SK-N-SH treated with all-trans-retinoic acid at 6 μM for 48 hours (cell line): ENCODE measurements at regions not wholly inside any gene's neighbourhood (a gene's known extent, or its start where the extent isn't known, plus 50 kb on each side); places are given as distances from the start of the nearest gene placed in this dataset.

Experiments used
- ATAC-seq: fragments of 200-7000 bp; cut with Tn5 transposase; 3 replicates; pipeline ENCODE4 v1.9.1; 2020; ENCODE audit warnings: mild to moderate bottlenecking, moderate library complexity
- BACH2 ChIP-seq: fragments of 250-450 bp; sonication (Bioruptor Pico); IDR thresholded peaks from 2 replicates; pipeline ENCODE4 v1.9.0; 2021; ENCODE audit warnings: mild to moderate bottlenecking, borderline replicate concordance
- CSDC2 ChIP-seq: fragments of 250-450 bp; sonication (Bioruptor Pico); IDR thresholded peaks from 2 replicates; pipeline ENCODE4 v1.5.0; 2020; ENCODE audit warnings: mild to moderate bottlenecking, moderate library complexity
- GLIS3 ChIP-seq: fragments of 250-450 bp; sonication (Bioruptor Pico); IDR thresholded peaks from 2 replicates; pipeline ENCODE4 v1.5.0; 2020; ENCODE audit warnings: mild to moderate bottlenecking, moderate library complexity
- ISL1 ChIP-seq: fragments of 250-450 bp; sonication (Bioruptor Pico); IDR thresholded peaks from 2 replicates; pipeline ENCODE4 v2.1.2; 2022; ENCODE audit warnings: mild to moderate bottlenecking, moderate library complexity
- OSR1 ChIP-seq: fragments of 250-450 bp; sonication (Bioruptor Pico); IDR thresholded peaks from 2 replicates; pipeline ENCODE4 v1.8.0; 2022; ENCODE audit warnings: moderate library complexity, mild to moderate bottlenecking, inconsistent platforms
- PATZ1 ChIP-seq: fragments of 250-450 bp; sonication (Bioruptor Pico); IDR thresholded peaks from 2 replicates; pipeline ENCODE4 v1.8.0; 2020; ENCODE audit warnings: mild to moderate bottlenecking, moderate library complexity, borderline replicate concordance
- PPARA ChIP-seq: fragments of 250-450 bp; sonication (Bioruptor Pico); IDR thresholded peaks from 2 replicates; pipeline ENCODE4 v1.5.0; 2020; ENCODE audit warnings: mild to moderate bottlenecking, borderline replicate concordance
- TCF4 ChIP-seq: fragments of 250-450 bp; sonication (Bioruptor Pico); IDR thresholded peaks from 2 replicates; pipeline ENCODE4 v1.8.0; 2021; ENCODE audit warnings: mild to moderate bottlenecking, moderate library complexity, borderline replicate concordance
- TOX ChIP-seq: fragments of 250-450 bp; sonication (Bioruptor Pico); IDR thresholded peaks from 2 replicates; pipeline ENCODE4 v1.8.0; 2021; ENCODE audit warnings: mild to moderate bottlenecking, moderate library complexity, borderline replicate concordance
- ZC3H10 ChIP-seq: fragments of 250-450 bp; sonication (Bioruptor Pico); IDR thresholded peaks from 2 replicates; pipeline ENCODE4 v1.5.1; 2021; ENCODE audit warnings: mild to moderate bottlenecking, moderate library complexity
- ZFP3 ChIP-seq: fragments of 250-450 bp; sonication (Bioruptor Pico); IDR thresholded peaks from 2 replicates; pipeline ENCODE4 v1.5.0; 2020; ENCODE audit warnings: mild to moderate bottlenecking, moderate library complexity
- ZFP30 ChIP-seq: fragments of 450-650 bp; formaldehyde crosslinking; IDR thresholded peaks from 2 replicates; pipeline ENCODE4 v1.5.0; 2022; ENCODE audit warnings: mild to moderate bottlenecking, moderate library complexity
- ZNF565 ChIP-seq: fragments of 450-650 bp; formaldehyde crosslinking; conservative IDR thresholded peaks from 2 replicates; pipeline ENCODE4 v1.5.0; 2020; ENCODE audit warnings: low read depth, mild to moderate bottlenecking, moderate library complexity
- ZNF70 ChIP-seq: fragments of 450-650 bp; formaldehyde crosslinking; IDR thresholded peaks from 2 replicates; pipeline ENCODE4 v1.5.0; 2020; ENCODE audit warnings: mild to moderate bottlenecking, moderate library complexity
- ZNF8 ChIP-seq: fragments of 450-650 bp; formaldehyde crosslinking; IDR thresholded peaks from 2 replicates; pipeline ENCODE4 v1.5.0; 2020; ENCODE audit warnings: mild to moderate bottlenecking, moderate library complexity
- TF ChIP-seq, protein P1 (sequence below): fragments of 250-450 bp; sonication (Bioruptor Pico); IDR thresholded peaks from 2 replicates; pipeline ENCODE4 v1.5.0; 2020; ENCODE audit warnings: mild to moderate bottlenecking, moderate library complexity
- TF ChIP-seq, protein P2 (sequence below): fragments of 250-450 bp; sonication (Bioruptor Pico); IDR thresholded peaks from 2 replicates; pipeline ENCODE4 v1.8.0; 2021; ENCODE audit warnings: low read depth, mild to moderate bottlenecking, moderate library complexity, borderline replicate concordance
- TF ChIP-seq, protein P3 (sequence below): fragments of 250-450 bp; sonication (Bioruptor Pico); IDR thresholded peaks from 2 replicates; pipeline ENCODE4 v1.5.1; 2020; ENCODE audit warnings: low read depth, mild to moderate bottlenecking, moderate library complexity

DNA sequence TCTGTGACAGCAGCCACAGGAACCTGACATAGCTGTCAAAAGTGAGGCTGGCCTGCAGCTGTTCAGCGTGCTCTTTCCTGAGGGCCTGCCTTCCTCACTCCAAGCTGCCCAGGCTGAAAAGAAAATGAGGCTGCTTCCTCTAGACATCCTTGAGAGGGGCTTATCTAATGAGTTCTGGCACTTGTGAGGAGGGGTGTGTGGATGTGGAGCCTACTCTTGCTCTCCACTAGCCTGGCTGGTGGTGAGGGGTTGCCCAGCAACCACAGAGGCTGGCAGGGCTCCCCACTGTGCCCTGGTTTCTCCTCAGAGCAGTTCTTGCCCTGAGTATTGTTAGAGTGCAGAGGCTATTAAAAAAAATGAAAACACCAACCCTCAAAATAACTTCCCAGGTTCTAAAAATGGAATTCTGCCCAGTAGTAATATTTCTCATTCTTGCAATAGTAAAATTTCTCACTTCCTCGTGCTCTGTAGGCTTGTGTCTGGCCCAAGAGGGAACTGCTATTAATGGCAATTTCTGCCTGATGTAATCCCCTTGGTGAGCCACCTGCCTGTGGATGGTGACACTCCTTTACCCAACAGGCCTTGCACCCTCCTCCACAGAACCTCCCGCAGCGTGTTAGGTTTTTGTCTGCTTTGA is 52.6 kb upstream of the EPS8L3 start (continued):
- TF ChIP-seq, protein P1, sequence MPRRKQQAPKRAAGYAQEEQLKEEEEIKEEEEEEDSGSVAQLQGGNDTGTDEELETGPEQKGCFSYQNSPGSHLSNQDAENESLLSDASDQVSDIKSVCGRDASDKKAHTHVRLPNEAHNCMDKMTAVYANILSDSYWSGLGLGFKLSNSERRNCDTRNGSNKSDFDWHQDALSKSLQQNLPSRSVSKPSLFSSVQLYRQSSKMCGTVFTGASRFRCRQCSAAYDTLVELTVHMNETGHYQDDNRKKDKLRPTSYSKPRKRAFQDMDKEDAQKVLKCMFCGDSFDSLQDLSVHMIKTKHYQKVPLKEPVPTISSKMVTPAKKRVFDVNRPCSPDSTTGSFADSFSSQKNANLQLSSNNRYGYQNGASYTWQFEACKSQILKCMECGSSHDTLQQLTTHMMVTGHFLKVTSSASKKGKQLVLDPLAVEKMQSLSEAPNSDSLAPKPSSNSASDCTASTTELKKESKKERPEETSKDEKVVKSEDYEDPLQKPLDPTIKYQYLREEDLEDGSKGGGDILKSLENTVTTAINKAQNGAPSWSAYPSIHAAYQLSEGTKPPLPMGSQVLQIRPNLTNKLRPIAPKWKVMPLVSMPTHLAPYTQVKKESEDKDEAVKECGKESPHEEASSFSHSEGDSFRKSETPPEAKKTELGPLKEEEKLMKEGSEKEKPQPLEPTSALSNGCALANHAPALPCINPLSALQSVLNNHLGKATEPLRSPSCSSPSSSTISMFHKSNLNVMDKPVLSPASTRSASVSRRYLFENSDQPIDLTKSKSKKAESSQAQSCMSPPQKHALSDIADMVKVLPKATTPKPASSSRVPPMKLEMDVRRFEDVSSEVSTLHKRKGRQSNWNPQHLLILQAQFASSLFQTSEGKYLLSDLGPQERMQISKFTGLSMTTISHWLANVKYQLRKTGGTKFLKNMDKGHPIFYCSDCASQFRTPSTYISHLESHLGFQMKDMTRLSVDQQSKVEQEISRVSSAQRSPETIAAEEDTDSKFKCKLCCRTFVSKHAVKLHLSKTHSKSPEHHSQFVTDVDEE (CRISPR knock-in tag): no peak
- TF ChIP-seq ZFP30 (CRISPR knock-in tag): no peak
- TF ChIP-seq TOX (CRISPR knock-in tag): no peak
- no peak for TF ChIP-seq GLIS3 (CRISPR knock-in tag)
- TF ChIP-seq ZNF70: no peak
- no peak for TF ChIP-seq CSDC2 (CRISPR knock-in tag)
- no peak for TF ChIP-seq ZNF565 (CRISPR knock-in tag)

GRCh38 chr1:109815809-109816174 is 52.1 kb upstream of the EPS8L3 start:
- ATAC-seq: no peak
- no peak for TF ChIP-seq BACH2 (CRISPR knock-in tag)
- TF ChIP-seq TOX (CRISPR knock-in tag): no peak
- TF ChIP-seq, protein P1 (CRISPR knock-in tag): no peak
- no peak for TF ChIP-seq ZNF8 (CRISPR knock-in tag)
- TF ChIP-seq, protein P2, sequence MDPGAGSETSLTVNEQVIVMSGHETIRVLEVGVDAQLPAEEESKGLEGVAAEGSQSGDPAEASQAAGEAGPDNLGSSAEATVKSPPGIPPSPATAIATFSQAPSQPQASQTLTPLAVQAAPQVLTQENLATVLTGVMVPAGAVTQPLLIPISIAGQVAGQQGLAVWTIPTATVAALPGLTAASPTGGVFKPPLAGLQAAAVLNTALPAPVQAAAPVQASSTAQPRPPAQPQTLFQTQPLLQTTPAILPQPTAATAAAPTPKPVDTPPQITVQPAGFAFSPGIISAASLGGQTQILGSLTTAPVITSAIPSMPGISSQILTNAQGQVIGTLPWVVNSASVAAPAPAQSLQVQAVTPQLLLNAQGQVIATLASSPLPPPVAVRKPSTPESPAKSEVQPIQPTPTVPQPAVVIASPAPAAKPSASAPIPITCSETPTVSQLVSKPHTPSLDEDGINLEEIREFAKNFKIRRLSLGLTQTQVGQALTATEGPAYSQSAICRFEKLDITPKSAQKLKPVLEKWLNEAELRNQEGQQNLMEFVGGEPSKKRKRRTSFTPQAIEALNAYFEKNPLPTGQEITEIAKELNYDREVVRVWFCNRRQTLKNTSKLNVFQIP (CRISPR knock-in tag): no peak
- no peak for TF ChIP-seq PPARA (CRISPR knock-in tag)
- no peak for TF ChIP-seq ZFP3 (CRISPR knock-in tag)
- no peak for TF ChIP-seq OSR1 (CRISPR knock-in tag)
- TF ChIP-seq PATZ1 (CRISPR knock-in tag): no peak
- TF ChIP-seq ISL1 (CRISPR knock-in tag): no peak
- TF ChIP-seq, protein P3, sequence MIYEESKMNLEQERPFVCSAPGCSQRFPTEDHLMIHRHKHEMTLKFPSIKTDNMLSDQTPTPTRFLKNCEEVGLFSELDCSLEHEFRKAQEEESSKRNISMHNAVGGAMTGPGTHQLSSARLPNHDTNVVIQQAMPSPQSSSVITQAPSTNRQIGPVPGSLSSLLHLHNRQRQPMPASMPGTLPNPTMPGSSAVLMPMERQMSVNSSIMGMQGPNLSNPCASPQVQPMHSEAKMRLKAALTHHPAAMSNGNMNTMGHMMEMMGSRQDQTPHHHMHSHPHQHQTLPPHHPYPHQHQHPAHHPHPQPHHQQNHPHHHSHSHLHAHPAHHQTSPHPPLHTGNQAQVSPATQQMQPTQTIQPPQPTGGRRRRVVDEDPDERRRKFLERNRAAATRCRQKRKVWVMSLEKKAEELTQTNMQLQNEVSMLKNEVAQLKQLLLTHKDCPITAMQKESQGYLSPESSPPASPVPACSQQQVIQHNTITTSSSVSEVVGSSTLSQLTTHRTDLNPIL (CRISPR knock-in tag): no peak

DNA sequence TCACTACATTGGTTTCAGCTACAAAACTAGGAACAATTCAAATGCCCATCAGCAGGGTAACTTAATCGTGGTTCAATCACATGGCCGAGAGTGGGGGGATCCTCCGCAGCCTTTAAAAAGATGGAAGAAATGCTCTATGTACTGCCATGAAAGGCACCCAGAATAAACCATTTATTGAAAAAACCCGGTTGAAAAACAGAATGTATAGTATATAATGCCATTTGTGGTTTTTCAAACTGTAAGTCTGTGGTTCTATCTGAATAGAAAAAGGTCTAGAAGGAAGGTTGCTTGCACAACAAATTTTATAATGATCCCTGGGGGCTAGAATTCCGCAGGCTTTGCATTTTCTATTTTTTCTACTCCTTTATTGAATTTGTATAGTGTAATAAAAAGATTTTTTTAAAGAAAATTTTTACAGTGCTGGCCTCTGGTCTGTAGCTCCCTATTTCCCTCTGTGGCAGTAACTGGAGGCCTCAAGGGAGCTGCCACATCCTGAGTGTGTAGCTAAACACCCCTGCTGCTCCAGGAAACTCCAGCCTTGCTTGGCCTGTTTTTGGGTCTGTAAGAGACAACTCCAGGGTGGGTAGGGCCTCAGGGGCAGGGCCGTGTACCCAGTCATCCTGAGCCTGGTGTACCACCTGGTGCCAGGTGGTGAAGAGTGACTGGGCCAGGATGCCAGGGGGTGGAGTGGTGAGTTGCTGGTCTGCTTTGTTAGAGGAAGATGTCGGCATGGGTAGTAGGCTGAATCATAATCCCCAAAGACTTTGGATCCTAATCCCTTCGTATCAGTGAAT is 51.5 kb upstream of the EPS8L3 start:
- TF ChIP-seq, protein P3 (CRISPR knock-in tag): no peak
- no peak for TF ChIP-seq TCF4
- no peak for TF ChIP-seq ZC3H10 (CRISPR knock-in tag)
- TF ChIP-seq TOX (CRISPR knock-in tag): no peak
- TF ChIP-seq ZNF70: no peak
- no peak for TF ChIP-seq ZNF8 (CRISPR knock-in tag)
- no peak for TF ChIP-seq BACH2 (CRISPR knock-in tag)
- no peak for TF ChIP-seq CSDC2 (CRISPR knock-in tag)
- no peak for TF ChIP-seq OSR1 (CRISPR knock-in tag)
- no peak for ATAC-seq
